ENCODE measurements at regions not wholly inside any gene's neighbourhood (a gene's known extent, or its start where the extent isn't known, plus 50 kb on each side); places are given as distances from the start of the nearest gene placed in this dataset.

GRCh38 chr11:127493330-127494022 is 492.9 kb upstream of the KIRREL3 start:
- DNase-seq (ENCODE audit: low read depth), result no peak

DNA sequence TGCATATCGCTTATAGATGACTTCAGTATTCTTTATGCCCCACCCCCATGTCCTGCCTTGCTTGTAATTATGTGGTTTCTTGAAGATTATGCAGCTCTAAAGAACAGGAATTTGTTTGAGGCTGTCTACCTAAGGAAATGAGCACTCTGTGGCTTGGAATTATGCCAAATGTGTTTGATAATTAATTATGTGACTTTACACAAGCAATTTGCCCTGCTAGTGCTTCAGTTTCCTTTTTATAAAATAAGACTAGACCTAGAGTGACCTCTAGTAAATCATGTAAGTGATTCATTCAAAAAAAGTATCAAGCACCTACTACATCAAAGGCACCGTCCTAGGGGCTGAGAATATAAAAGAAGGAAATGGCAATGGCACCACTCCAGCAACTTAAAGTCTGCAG is 491.5 kb upstream of the KIRREL3 start:
- no peak for DNase-seq (ENCODE audit: low read depth)

DNA sequence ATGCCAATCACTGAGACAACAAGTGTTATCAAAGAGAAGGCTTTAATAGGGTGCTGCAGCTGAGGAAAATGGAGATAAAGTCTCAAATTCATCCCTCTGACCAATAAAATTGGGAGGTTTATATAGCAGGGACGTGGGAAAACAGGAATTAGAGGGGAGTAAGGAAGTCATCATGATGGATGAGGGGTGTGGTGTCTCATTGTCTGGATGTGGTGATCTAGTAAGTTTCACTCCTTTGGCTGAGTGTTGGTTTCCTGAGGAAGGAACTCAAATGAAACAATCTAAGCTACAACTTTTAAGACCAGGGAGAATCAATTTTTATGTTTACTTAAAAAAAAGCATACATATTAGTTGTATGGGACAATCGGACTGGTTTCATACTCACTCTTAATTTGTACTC is 491.0 kb upstream of the KIRREL3 start:
- DNase-seq (ENCODE audit: low read depth), result no peak

DNA sequence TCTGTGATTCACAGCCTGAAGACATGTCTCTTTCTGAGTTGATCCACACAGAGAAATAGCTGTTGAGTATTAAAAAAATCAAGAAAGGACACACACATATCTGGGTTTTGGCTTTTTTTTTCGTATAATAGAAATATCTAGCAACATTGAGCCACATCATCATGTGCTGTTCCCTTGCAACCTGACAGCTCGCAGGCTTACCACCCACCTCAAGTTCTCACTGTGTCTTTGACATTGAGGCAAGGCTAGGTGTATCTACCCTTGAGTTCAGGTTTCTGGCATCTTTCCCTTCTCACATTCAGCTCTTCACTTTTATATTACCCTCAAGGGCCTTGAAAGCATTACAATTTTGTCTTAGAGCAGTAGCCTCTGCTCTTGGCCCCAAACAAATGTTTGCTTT is 490.3 kb upstream of the KIRREL3 start:
- DNase-seq (ENCODE audit: low read depth), result no peak

- no peak for DNase-seq (ENCODE audit: low read depth)
These were observed 485.0 kb upstream of the KIRREL3 start for GRCh38 chr11:127485541-127485940.

DNA sequence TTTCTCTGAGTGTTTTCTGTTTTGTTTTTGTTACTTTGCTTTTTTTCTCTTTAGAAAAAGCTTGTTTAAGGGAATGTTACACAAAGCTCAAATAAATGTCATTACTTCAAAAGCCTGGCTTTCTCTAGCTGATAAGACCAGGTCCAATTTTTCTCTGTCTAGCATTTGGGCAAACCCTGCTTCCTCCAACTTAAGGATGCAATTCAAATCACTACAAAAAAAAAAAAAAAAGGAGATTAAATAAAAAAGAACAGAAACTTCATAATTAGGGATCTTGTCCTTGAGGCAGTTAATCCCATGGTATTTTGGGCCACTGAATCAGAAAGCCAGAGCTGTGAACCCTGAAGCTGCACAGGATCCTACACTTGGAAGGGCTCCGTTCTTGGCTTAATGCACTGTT is 480.8 kb upstream of the KIRREL3 start:
- no peak for DNase-seq (ENCODE audit: low read depth)

- no peak for DNase-seq (ENCODE audit: low read depth)
These were observed 478.3 kb upstream of the KIRREL3 start for GRCh38 chr11:127478826-127479225.

DNA sequence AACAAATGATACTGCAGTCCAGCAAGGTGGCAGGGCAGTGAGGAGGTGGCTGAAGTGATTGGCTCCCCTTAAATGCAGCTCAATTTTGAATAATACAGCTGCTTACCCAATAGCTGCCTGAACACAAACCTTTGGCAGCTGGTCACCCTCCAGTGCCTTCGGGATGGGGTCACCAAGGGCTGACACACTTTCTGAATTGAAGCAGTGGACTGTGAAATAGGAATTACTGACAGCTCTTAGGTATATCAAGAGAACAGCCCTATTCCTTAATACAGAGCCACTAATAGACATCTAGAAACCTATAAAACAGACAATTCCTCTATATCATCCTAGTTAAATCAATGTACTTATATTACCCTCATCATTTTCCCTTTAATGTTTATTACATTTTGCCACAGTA is 474.2 kb upstream of the KIRREL3 start:
- no peak for DNase-seq (ENCODE audit: low read depth)

DNA sequence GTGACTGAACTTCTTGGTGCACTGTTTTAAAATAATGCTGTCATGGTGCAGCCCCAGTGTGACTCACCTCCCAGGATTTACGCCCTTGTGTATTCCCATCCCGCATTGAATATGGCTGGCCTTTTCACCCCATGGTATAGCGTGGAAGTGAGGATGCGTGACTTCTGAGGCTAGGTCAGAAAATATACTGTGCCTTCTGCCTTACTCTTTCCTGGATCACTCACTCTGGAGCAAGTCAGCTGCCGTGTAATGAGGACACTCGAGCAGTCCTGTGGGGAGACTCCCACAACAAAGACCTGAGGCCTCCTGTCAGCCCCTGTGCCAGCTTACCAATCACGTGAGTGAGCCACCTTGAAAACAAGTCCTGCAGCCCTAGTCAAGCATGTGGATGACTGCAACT is 471.9 kb upstream of the KIRREL3 start:
- DNase-seq (ENCODE audit: low read depth), result no peak

DNA sequence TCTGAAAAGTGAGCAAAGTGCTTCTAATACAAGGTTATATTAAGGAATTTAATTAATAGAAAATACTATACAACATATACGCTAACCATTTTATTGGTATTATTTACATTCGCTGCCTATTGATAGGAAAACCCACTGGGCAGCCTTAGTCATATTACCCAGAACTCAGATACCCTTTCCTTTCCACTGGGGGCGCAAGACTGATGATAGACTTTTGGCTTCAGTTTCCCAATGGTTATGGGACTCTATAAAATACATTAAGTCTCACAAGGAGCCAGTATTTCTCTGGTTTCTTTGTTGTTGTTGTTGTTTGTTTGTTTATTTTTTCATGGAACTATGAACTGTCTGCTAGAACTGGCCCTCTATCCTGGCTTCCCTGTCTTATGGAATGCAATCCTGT is 471.1 kb upstream of the KIRREL3 start:
- no peak for DNase-seq (ENCODE audit: low read depth)

GRCh38 chr11:127470306-127470884 is 469.8 kb upstream of the KIRREL3 start:
- no peak for DNase-seq (ENCODE audit: low read depth)

- DNase-seq (ENCODE audit: low read depth), result no peak
These were observed 463.8 kb upstream of the KIRREL3 start for GRCh38 chr11:127464325-127464724.

- no peak for DNase-seq (ENCODE audit: low read depth)
These were observed 461.4 kb upstream of the KIRREL3 start for GRCh38 chr11:127462065-127462344.

- no peak for DNase-seq (ENCODE audit: low read depth)
These were observed 460.9 kb upstream of the KIRREL3 start for GRCh38 chr11:127461241-127462064.

DNA sequence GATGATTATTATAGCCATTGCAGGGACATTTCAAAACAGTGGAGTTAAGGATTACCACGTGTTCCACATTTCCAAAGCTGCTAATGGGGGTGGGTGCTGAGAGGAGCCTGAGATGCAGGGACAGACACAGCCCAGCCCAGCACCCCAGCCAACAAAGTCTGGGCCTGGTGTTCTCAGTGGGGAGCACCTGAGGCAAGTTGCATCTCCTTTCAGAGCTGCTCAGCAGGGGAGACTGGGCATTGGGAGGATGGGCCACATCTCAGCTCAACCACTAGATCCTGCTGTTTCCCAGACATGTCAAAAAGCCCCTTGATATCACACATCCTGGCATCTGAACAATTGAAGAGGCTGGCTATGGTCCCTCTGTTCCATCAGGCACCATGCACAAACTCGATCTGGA is 458.0 kb upstream of the KIRREL3 start:
- DNase-seq (ENCODE audit: low read depth), result no peak

DNA sequence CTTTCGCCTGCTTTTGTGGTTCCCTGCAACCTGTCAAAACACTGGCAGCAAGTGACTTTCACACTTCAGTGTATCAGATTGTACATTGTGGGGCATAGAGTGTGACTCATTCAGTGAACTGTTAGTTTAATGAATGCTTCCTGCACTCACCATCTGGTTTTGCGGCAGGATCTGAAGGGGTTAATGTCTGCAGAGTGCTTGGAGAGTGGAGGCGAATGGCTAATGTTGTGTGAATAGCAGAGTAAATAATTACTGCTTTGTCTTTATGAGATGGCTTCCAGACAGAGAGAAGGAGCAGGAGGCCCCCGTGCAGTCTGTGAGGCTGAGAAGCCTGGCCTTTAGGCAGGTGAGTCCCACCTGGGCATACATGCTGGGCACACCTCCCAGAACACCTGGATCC is 454.3 kb upstream of the KIRREL3 start:
- no peak for DNase-seq (ENCODE audit: low read depth)

GRCh38 chr11:127452533-127452932 is 452.0 kb upstream of the KIRREL3 start:
- no peak for DNase-seq (ENCODE audit: low read depth)

- no peak for DNase-seq (ENCODE audit: low read depth)
These were observed 451.3 kb upstream of the KIRREL3 start for GRCh38 chr11:127451861-127452260.

DNA sequence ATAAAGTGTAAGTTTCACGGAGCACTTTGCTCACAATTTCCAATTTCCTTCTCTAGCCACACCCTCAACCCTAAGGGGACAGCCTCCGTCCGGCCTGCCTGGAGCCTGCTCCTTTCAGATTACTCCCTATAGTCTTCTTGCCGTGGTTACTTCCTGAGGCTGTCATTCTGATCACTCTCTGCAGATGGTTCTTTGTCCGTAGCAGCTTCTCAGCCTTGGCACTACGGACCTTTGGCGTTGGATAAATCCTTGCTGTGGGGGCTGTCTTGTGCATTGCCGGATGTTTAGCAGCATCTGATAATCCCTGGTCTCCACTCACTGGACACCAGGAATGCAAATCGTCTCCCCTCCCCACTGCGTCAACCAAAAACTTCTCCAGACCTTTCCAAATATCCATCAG is 447.5 kb upstream of the KIRREL3 start:
- no peak for DNase-seq (ENCODE audit: low read depth)

- DNase-seq (ENCODE audit: low read depth), result no peak
These were observed 444.9 kb upstream of the KIRREL3 start for GRCh38 chr11:127445476-127445875.

DNA sequence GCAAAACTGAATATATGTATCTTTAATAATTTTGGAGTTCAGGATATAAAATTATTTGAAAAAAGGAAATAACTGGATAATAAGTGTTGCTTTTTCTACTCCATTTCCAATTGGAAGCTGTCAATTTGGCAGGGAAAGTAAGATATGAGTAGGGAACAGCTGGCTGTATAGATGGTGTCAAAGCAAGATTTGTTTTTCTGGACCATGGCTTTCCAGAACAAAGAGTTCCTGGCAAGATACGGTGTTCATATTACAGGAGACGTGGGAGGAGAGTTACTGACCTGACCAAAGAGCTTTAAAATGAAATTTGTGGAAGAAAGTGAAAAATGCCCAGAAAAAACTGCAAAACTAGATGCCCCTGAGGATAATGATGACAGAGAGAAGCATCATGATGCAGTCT is 442.7 kb upstream of the KIRREL3 start:
- DNase-seq (ENCODE audit: low read depth), result no peak

DNA sequence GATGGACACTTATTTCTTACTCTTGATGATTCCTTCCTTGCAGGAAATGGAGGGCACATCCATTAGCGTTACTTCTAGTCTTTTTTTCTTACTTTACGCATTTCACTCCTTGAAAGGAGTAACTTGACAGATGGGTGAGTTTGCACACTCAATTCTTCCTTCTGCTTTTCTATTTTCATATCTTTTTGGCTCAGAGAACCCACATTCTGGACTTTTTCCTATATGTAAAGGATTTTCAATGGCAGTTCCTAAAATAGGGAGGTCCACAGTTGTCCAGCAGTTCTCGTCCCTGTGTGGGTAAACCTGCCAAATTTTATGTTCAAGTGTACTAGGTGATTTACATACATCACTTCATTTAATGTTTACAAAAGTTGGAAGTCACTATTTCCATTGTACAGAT is 440.0 kb upstream of the KIRREL3 start:
- DNase-seq (ENCODE audit: low read depth), result no peak

DNA sequence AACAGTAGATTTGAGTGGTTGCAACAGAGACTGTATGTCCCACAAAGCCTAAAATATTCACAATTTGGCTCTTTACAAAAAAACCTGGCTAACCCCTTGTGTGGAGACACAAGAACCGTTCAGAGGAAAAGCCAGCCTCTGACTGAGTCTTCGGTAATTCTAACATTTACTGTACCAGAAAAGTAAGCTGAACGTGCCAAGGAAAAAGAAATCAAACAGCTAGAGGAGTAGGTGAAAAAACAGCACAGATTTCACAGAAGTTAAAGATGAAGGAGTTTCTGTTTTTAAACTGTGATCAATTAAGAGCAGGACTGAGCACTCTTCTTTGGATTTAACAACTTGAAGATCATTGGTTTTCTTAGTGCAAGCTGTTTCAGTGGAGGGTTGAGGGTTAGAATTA is 424.7 kb upstream of the KIRREL3 start:
- DNase-seq (ENCODE audit: low read depth), result no peak

DNA sequence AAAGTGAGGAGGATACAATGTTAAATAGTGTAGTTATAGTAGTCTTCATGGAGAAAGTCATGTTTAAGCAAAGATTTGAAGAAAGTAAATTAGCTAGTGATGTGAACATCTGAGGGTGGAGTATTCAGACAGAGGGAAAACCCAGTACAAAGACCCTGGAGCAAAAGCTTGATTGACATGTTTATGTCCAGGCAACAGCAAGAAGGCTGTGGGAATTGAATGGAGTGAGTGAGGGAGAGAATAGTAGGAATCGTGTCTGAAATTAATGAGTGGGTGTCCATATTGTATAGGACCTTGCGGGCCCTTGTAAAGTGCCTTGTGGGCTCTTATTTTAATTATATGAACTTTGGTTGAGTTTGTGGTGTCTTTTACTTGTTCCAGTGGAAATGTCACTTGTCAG is 424.1 kb upstream of the KIRREL3 start:
- no peak for DNase-seq (ENCODE audit: low read depth)

All from T-helper 22 cell (primary cell).